H9 (cell line): ENCODE measurements at regions not wholly inside any gene's neighbourhood (a gene's known extent, or its start where the extent isn't known, plus 50 kb on each side); places are given as distances from the start of the nearest gene placed in this dataset.

Experiments
- DNase-seq: peaks from one replicate; pipeline ENCODE4 v3.0.0-alpha.2; 2017
- H2AFZ ChIP-seq: one replicate; pipeline ENCODE4 v1.6.1; 2013; ENCODE audit warnings: mild to moderate bottlenecking, low read length, control low read depth, moderate library complexity
- H2AK5ac ChIP-seq: 2 replicates; pipeline ENCODE4 v1.6.1; 2013; ENCODE audit warnings: low read length, control low read depth, mixed read lengths; ENCODE audit not compliant: insufficient read length
- H2BK120ac ChIP-seq: one replicate; pipeline ENCODE4 v1.6.1; 2013; ENCODE audit warnings: low read depth, mild to moderate bottlenecking, low read length, control low read depth, inconsistent platforms; ENCODE audit not compliant: poor library complexity, severe bottlenecking
- H2BK12ac ChIP-seq: 2 replicates; pipeline ENCODE4 v1.6.1; 2013; ENCODE audit warnings: low read length, control low read depth, mixed read lengths, low read depth; ENCODE audit not compliant: insufficient read length
- H2BK15ac ChIP-seq: 2 replicates; pipeline ENCODE4 v1.6.1; 2013; ENCODE audit warnings: low read depth, low read length, control low read depth
- H2BK20ac ChIP-seq: one replicate; pipeline ENCODE4 v1.6.1; 2013; ENCODE audit warnings: low read depth, mild to moderate bottlenecking, low read length, control low read depth, inconsistent platforms; ENCODE audit not compliant: poor library complexity, severe bottlenecking
- H2BK5ac ChIP-seq: 2 replicates; pipeline ENCODE4 v1.6.1; 2013; ENCODE audit warnings: low read length, control low read depth, mixed read lengths; ENCODE audit not compliant: insufficient read length
- H3K14ac ChIP-seq: 2 replicates; pipeline ENCODE4 v1.6.1; 2013; ENCODE audit warnings: low read length, control low read depth; ENCODE audit not compliant: insufficient read depth
- H3K18ac ChIP-seq: 2 replicates; pipeline ENCODE4 v1.6.1; 2013; ENCODE audit warnings: low read depth, mild to moderate bottlenecking, mixed read lengths, low read length, control low read depth; ENCODE audit not compliant: insufficient read length
- H3K23ac ChIP-seq: 2 replicates; pipeline ENCODE4 v1.6.1; 2013; ENCODE audit warnings: low read length, control low read depth, mixed read lengths, low read depth; ENCODE audit not compliant: insufficient read length
- H3K23me2 ChIP-seq: 2 replicates; pipeline ENCODE4 v1.6.1; 2013; ENCODE audit warnings: low read depth, mild to moderate bottlenecking, mixed read lengths, low read length, control low read depth; ENCODE audit not compliant: insufficient read length, poor library complexity, severe bottlenecking
- H3K27ac ChIP-seq: 2 replicates; pipeline ENCODE4 v1.5.1; 2013; ENCODE audit warnings: low read length, control low read depth, mixed read lengths, low read depth; ENCODE audit not compliant: insufficient read length
- H3K27me3 ChIP-seq: 2 replicates; pipeline ENCODE4 v1.6.1; 2013; ENCODE audit warnings: low read length, control low read depth, inconsistent platforms; ENCODE audit not compliant: insufficient read depth
- H3K4ac ChIP-seq: 2 replicates; pipeline ENCODE4 v1.6.1; 2013; ENCODE audit warnings: low read depth, mild to moderate bottlenecking, control low read depth, inconsistent platforms, low read length, moderate library complexity
- H3K4me1 ChIP-seq: 2 replicates; pipeline ENCODE4 v1.6.1; 2013; ENCODE audit warnings: low read length, control low read depth, inconsistent platforms; ENCODE audit not compliant: insufficient read depth
- H3K4me2 ChIP-seq: 2 replicates; pipeline ENCODE4 v1.6.1; 2013; ENCODE audit warnings: low read length, control low read depth, mixed read lengths; ENCODE audit not compliant: insufficient read length, insufficient read depth
- H3K56ac ChIP-seq: 2 replicates; pipeline ENCODE4 v1.6.1; 2013; ENCODE audit warnings: low read depth, mild to moderate bottlenecking, mixed read lengths, low read length, control low read depth; ENCODE audit not compliant: insufficient read length
- H3K79me1 ChIP-seq: 2 replicates; pipeline ENCODE4 v1.6.1; 2013; ENCODE audit warnings: low read depth, mild to moderate bottlenecking, moderate library complexity, low read length, control low read depth, inconsistent platforms; ENCODE audit not compliant: insufficient read depth, poor library complexity, severe bottlenecking
- H3K79me2 ChIP-seq: 2 replicates; pipeline ENCODE4 v1.6.1; 2013; ENCODE audit warnings: low read length, control low read depth, inconsistent platforms; ENCODE audit not compliant: insufficient read depth
- H3K9ac ChIP-seq: 2 replicates; pipeline ENCODE4 v1.6.1; 2013; ENCODE audit warnings: low read length, control low read depth, mixed read lengths; ENCODE audit not compliant: insufficient read length; ENCODE audit errors: extremely low read depth
- H3K9me3 ChIP-seq: one replicate; pipeline ENCODE4 v1.6.1; 2013; ENCODE audit warnings: low read depth, low read length, inconsistent platforms; ENCODE audit not compliant: control insufficient read depth
- H3T11ph ChIP-seq: one replicate; pipeline ENCODE4 v1.6.1; 2013; ENCODE audit warnings: mild to moderate bottlenecking, low read length, control low read depth, inconsistent platforms
- H4K20me1 ChIP-seq: one replicate; pipeline ENCODE4 v1.6.1; 2013; ENCODE audit not compliant: control insufficient read depth, insufficient read length, insufficient read depth
- H4K5ac ChIP-seq: 2 replicates; pipeline ENCODE4 v1.6.1; 2013; ENCODE audit warnings: low read depth, mild to moderate bottlenecking, mixed read lengths, low read length, control low read depth; ENCODE audit not compliant: insufficient read length
- H4K8ac ChIP-seq: replicated peaks from 2 replicates; pipeline ENCODE4 v1.6.1; 2013; ENCODE audit warnings: low read length, control low read depth, mixed read lengths, low read depth; ENCODE audit not compliant: insufficient read length
- H4K91ac ChIP-seq: 2 replicates; pipeline ENCODE4 v1.6.1; 2013; ENCODE audit warnings: low read depth, mild to moderate bottlenecking, moderate library complexity, mixed read lengths, low read length, control low read depth; ENCODE audit not compliant: insufficient read length
- H3K27ac Mint-ChIP-seq, 3 experiments: 2 replicates in 2 of 3; 3 replicates in 1 of 3; pipeline ENCODE4 v1.8.0; 2020 to 2021; ENCODE audit warnings: mixed read lengths in 3 of 3, mild to moderate bottlenecking in 1 of 3, moderate library complexity in 1 of 3
- H3K27me3 Mint-ChIP-seq: 2 replicates; pipeline ENCODE4 v1.8.0; 2021; ENCODE audit warnings: low read depth, mild to moderate bottlenecking, moderate library complexity, mixed read lengths
- H3K36me3 Mint-ChIP-seq, 3 experiments: 2 replicates in 2 of 3; 3 replicates in 1 of 3; pipeline ENCODE4 v1.8.0; 2020 to 2021; ENCODE audit warnings: low read depth in 3 of 3, mixed read lengths in 3 of 3; ENCODE audit not compliant: insufficient read depth in 1 of 3
- H3K4me1 Mint-ChIP-seq, 2 experiments: 2 replicates each; pipeline ENCODE4 v1.8.0; 2020; ENCODE audit warnings: mixed read lengths in 2 of 2
- H3K4me3 Mint-ChIP-seq, 2 experiments: 2 replicates in 1 of 2; 3 replicates in 1 of 2; pipeline ENCODE4 v1.8.0; 2020 to 2021; ENCODE audit warnings: mild to moderate bottlenecking in 2 of 2, mixed read lengths in 2 of 2, moderate library complexity in 1 of 2
- H3K9me3 Mint-ChIP-seq, 2 experiments: 2 replicates in 1 of 2; 3 replicates in 1 of 2; pipeline ENCODE4 v1.8.0; 2020; ENCODE audit warnings: mild to moderate bottlenecking in 2 of 2, mixed read lengths in 2 of 2, moderate library complexity in 1 of 2
- CTCF ChIP-seq: fragments of 200-600 bp; sonication (generic); conservative IDR thresholded peaks from 3 replicates; pipeline ENCODE4 v1.8.0; 2021; ENCODE audit warnings: antibody characterized with exemption, mild to moderate bottlenecking
- WGBS: extraction: QIAGEN DNeasy Blood & Tissue Kit; methylation state at CpG from one replicate; pipeline ENCODE4 v1.1.7; 2013; ENCODE audit warnings: missing lambda C conversion rate, low lambda C conversion rate, mixed read lengths; ENCODE audit not compliant: insufficient read length; ENCODE audit errors: extremely low coverage; 5-methylcytosine and 5-hydroxymethylcytosine counted together

- H3T11ph ChIP-seq = no peak overlapping the region
- no peak overlapping the region for H2BK5ac ChIP-seq
- WGBS = no CpG with 5 or more reads among the region's 1 CpG
- DNase-seq = no peak
- H3K4me3 Mint-ChIP-seq = no peak overlapping the region
- no peak overlapping the region for H3K4ac ChIP-seq
- no peaks in the 10 kb centered on the region for H3K27me3 ChIP-seq
- no peak overlapping the region for H3K23ac ChIP-seq
- H3K4me1 ChIP-seq = no peaks in the 10 kb centered on the region
- no peak overlapping the region for H3K18ac ChIP-seq
- H3K56ac ChIP-seq = no peak overlapping the region
- H3K27me3 Mint-ChIP-seq = no peaks in the 10 kb centered on the region; the same call in 1 of the 2 replicates
- no peak overlapping the region for H4K91ac ChIP-seq
- H3K4me2 ChIP-seq = no peak overlapping the region
- no peaks in the 10 kb centered on the region for H3K79me1 ChIP-seq
- no peaks in the 10 kb centered on the region for H4K20me1 ChIP-seq
- H3K9me3 Mint-ChIP-seq = peaks cover 28 to 29% of the 10 kb centered on the region in 2 experiments
- H3K9ac ChIP-seq = no peak overlapping the region
- H3K14ac ChIP-seq = no peak overlapping the region
- H3K23me2 ChIP-seq = no peaks in the 10 kb centered on the region
- no peak overlapping the region for H2AFZ ChIP-seq
- H3K27ac ChIP-seq = no peak overlapping the region
- H3K27ac Mint-ChIP-seq = no peak overlapping the region
- no peak overlapping the region for H4K8ac ChIP-seq
- H4K5ac ChIP-seq = no peak overlapping the region
- no peak overlapping the region for H2AK5ac ChIP-seq
- peaks cover 13% of the 10 kb centered on the region for H3K9me3 ChIP-seq
- H2BK20ac ChIP-seq = no peak overlapping the region
- peaks cover 14 to 31% (median 20%) of the 10 kb centered on the region in 3 experiments for H3K36me3 Mint-ChIP-seq
- no peak overlapping the region for H2BK12ac ChIP-seq
- H3K79me2 ChIP-seq = no peaks in the 10 kb centered on the region
- H2BK15ac ChIP-seq = no peak overlapping the region
- no peak for TF ChIP-seq CTCF
- H3K4me1 Mint-ChIP-seq = 0 out of 4 replicates have a peak, but pooled peaks cover 3 to 6% of the 10 kb centered on the region in 2 experiments
- H2BK120ac ChIP-seq = no peak overlapping the region
Measured at GRCh38 chr3:118089563-118089962, 945.1 kb downstream of the IGSF11 start.
